ENCODE measurements at regions not wholly inside any gene's neighbourhood (a gene's known extent, or its start where the extent isn't known, plus 50 kb on each side); places are given as distances from the start of the nearest gene placed in this dataset.

DNA sequence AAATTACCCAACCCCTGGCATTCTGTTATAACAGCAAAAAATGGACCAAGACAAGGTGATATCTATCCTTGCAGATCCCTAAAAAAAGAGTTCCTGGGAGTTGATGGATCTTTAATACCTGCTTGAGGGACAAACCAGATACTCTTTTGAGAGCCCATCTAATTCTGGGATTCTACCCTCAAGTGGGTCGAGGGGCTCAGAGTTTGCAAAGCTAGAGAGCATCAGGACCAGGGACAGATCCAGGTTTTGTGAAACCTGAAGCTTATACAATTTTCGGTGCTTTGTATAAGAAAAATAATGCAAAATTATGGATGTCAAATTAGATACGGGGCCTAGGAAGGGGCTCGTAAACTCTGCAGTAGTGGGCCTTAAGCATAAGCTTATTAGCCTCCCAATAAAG, 130.5 kb upstream of the CRHR1 start:
- no peaks in the 10 kb centered on the region for H3K4me1 ChIP-seq (ENCODE audit: control insufficient read depth in 2 of 2, insufficient read depth in 1 of 2, low read depth in 1 of 2, low read length in 2 of 2)
- no peak overlapping the region for H2BK15ac ChIP-seq (ENCODE audit: low read length)
- no CpG with 5 or more reads among the region's 4 CpGs for WGBS, 2 donors (ENCODE audit: extremely low coverage in 2 of 2, insufficient read length in 2 of 2, insufficient replicate concordance in 1 of 2)
- H3K4me3 ChIP-seq (ENCODE audit: low read length in 2 of 2) = no peak overlapping the region
- no peak for DNase-seq (ENCODE audit: low spot score)
- no peaks in the 10 kb centered on the region for H3K9me3 ChIP-seq (replicated peaks in 1 of 2; ENCODE audit: control insufficient read depth in 2 of 2, insufficient read depth in 1 of 2, low read depth in 1 of 2, low read length in 2 of 2)
- no peak overlapping the region for H3K4ac ChIP-seq (ENCODE audit: low read length)
- H2BK5ac ChIP-seq (ENCODE audit: low read length) = no peak overlapping the region
- no peak overlapping the region for H4K8ac ChIP-seq (ENCODE audit: low read depth, low read length)
- no peak overlapping the region for H3K27ac ChIP-seq (replicated peaks; ENCODE audit: low read length)
- H3K23ac ChIP-seq (ENCODE audit: low read depth, low read length, poor library complexity) = no peak overlapping the region
- H3K27me3 ChIP-seq (ENCODE audit: control insufficient read depth in 3 of 3, insufficient read depth in 3 of 3, low read depth in 1 of 3, low read length in 3 of 3) = no peaks in the 10 kb centered on the region
- no peak overlapping the region for H2BK120ac ChIP-seq (ENCODE audit: low read depth, low read length)
- H2AFZ ChIP-seq (ENCODE audit: low read length) = no peak overlapping the region
- H3K18ac ChIP-seq (ENCODE audit: low read length) = no peak overlapping the region
- no peaks in the 10 kb centered on the region for H3K36me3 ChIP-seq (replicated peaks in 1 of 2; ENCODE audit: control insufficient read depth in 2 of 2, insufficient read depth in 2 of 2, low read length in 2 of 2)
- H3K79me1 ChIP-seq (ENCODE audit: low read depth, low read length) = no peaks in the 10 kb centered on the region
- no peak overlapping the region for H3K9ac ChIP-seq (ENCODE audit: low read depth, low read length, poor library complexity)
- no peak overlapping the region for H3K14ac ChIP-seq (ENCODE audit: low read length)
- H2BK12ac ChIP-seq (ENCODE audit: low read length) = no peak overlapping the region
- no peak overlapping the region for H3K4me2 ChIP-seq (ENCODE audit: insufficient read depth, low read length, poor library complexity, severe bottlenecking)
- H4K91ac ChIP-seq (ENCODE audit: low read depth, low read length, poor library complexity) = no peak overlapping the region
- H2AK5ac ChIP-seq (ENCODE audit: low read depth, low read length) = no peak overlapping the region

DNA sequence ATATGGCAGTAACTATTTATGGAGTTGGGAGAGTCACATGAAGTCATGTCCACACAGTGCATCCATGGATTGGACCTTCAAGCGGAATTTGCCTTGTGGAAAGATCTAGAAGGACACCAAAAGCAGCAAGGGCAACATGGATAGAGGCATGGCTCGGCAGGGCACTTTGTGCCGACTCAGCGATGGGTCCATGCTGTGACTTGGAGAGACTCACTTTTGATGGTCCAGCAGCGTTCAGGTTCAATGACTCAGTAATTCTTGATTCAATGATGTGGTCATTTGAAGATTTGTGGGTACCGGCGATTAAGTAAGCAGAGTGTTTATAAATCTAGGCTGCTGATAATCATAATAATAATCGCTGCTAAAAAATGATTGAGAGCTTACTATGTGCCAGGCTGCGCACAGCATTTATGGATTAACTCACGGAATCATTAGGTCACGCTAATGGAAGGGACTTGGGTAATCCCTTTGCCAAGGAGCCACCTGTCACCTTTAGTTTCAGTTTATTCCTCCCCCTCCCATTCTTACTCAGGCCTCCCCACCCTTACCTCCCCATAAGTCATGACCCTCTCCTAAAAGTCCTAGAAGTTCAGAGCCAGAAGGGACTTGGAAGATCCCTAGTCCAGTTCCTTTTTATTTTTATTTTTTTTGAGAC, 127.5 kb upstream of the CRHR1 start:
- no peak overlapping the region for H2AFZ ChIP-seq (ENCODE audit: low read length)
- no peak overlapping the region for H3K14ac ChIP-seq (ENCODE audit: low read length)
- no peaks in the 10 kb centered on the region for H3K36me3 ChIP-seq (replicated peaks in 1 of 2; ENCODE audit: control insufficient read depth in 2 of 2, insufficient read depth in 2 of 2, low read length in 2 of 2)
- H2AK5ac ChIP-seq (ENCODE audit: low read depth, low read length) = no peak overlapping the region
- H3K18ac ChIP-seq (ENCODE audit: low read length) = no peak overlapping the region
- no peaks in the 10 kb centered on the region for H3K4me1 ChIP-seq (ENCODE audit: control insufficient read depth in 2 of 2, insufficient read depth in 1 of 2, low read depth in 1 of 2, low read length in 2 of 2)
- no peak overlapping the region for H3K4me2 ChIP-seq (ENCODE audit: insufficient read depth, low read length, poor library complexity, severe bottlenecking)
- WGBS, 2 donors (ENCODE audit: extremely low coverage in 2 of 2, insufficient read length in 2 of 2, insufficient replicate concordance in 1 of 2) = no CpG with 5 or more reads among the region's 11 CpGs
- no peak overlapping the region for H4K91ac ChIP-seq (ENCODE audit: low read depth, low read length, poor library complexity)
- H2BK12ac ChIP-seq (ENCODE audit: low read length) = no peak overlapping the region
- H3K27ac ChIP-seq (replicated peaks; ENCODE audit: low read length) = no peak overlapping the region
- no peak overlapping the region for H2BK15ac ChIP-seq (ENCODE audit: low read length)
- H2BK5ac ChIP-seq (ENCODE audit: low read length) = no peak overlapping the region
- H3K79me1 ChIP-seq (ENCODE audit: low read depth, low read length) = no peaks in the 10 kb centered on the region
- no peak overlapping the region for H3K23ac ChIP-seq (ENCODE audit: low read depth, low read length, poor library complexity)
- peaks cover 0 to 4% (median 2%) of the 10 kb centered on the region in 3 experiments for H3K27me3 ChIP-seq (ENCODE audit: control insufficient read depth in 3 of 3, insufficient read depth in 3 of 3, low read depth in 1 of 3, low read length in 3 of 3)
- no peak for DNase-seq (ENCODE audit: low spot score)
- H3K9me3 ChIP-seq (replicated peaks in 1 of 2; ENCODE audit: control insufficient read depth in 2 of 2, insufficient read depth in 1 of 2, low read depth in 1 of 2, low read length in 2 of 2) = no peaks in the 10 kb centered on the region
- H2BK120ac ChIP-seq (ENCODE audit: low read depth, low read length) = no peak overlapping the region
- H3K9ac ChIP-seq (ENCODE audit: low read depth, low read length, poor library complexity) = no peak overlapping the region
- no peak overlapping the region for H4K8ac ChIP-seq (ENCODE audit: low read depth, low read length)
- H3K4ac ChIP-seq (ENCODE audit: low read length) = no peak overlapping the region
- no peak overlapping the region for H3K4me3 ChIP-seq (ENCODE audit: low read length in 2 of 2)

DNA sequence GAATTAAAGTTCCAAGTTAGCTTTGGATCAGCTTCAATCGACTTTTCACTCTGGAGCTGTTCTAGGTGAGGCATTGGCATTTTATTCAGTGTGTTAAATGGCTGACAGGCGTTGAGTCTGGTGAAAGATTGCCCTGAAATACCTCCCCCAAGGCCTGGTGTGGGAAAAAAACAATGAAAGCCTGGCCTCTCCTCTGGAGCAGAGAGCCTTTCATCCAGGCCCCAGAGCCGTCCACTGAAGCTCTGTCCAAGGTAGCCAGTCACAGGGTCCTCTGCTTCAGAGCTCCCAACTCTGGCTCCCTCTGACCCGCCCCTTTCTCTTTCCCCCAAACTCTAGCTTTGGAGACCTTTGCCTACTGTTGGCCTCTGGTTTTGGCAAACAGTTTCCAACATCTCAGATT, 123.6 kb upstream of the CRHR1 start:
- Histone ChIP-seq H3K4me1 (ENCODE audit: control insufficient read depth in 2 of 2, insufficient read depth in 1 of 2, low read depth in 1 of 2, low read length in 2 of 2) (no peaks in the 10 kb centered on the region), H3K4me3 (ENCODE audit: low read length in 2 of 2) (no peak overlapping the region), H2BK12ac (ENCODE audit: low read length) (no peak overlapping the region), H2BK120ac (ENCODE audit: low read depth, low read length) (no peak overlapping the region), H4K91ac (ENCODE audit: low read depth, low read length, poor library complexity) (no peak overlapping the region), H2AK5ac (ENCODE audit: low read depth, low read length) (no peak overlapping the region), H3K27me3 (ENCODE audit: control insufficient read depth in 3 of 3, insufficient read depth in 3 of 3, low read depth in 1 of 3, low read length in 3 of 3) (peaks cover 0 to 4% (median 2%) of the 10 kb centered on the region in 3 experiments), H3K14ac (ENCODE audit: low read length) (no peak overlapping the region), H2BK5ac (ENCODE audit: low read length) (no peak overlapping the region), H3K18ac (ENCODE audit: low read length) (no peak overlapping the region), H3K79me1 (ENCODE audit: low read depth, low read length) (no peaks in the 10 kb centered on the region), H2AFZ (ENCODE audit: low read length) (no peak overlapping the region), H3K27ac (replicated peaks; ENCODE audit: low read length) (no peak overlapping the region), H3K36me3 (replicated peaks in 1 of 2; ENCODE audit: control insufficient read depth in 2 of 2, insufficient read depth in 2 of 2, low read length in 2 of 2) (no peaks in the 10 kb centered on the region), H3K4me2 (ENCODE audit: insufficient read depth, low read length, poor library complexity, severe bottlenecking) (no peak overlapping the region), H3K4ac (ENCODE audit: low read length) (no peak overlapping the region), H3K23ac (ENCODE audit: low read depth, low read length, poor library complexity) (no peak overlapping the region), H3K9me3 (replicated peaks in 1 of 2; ENCODE audit: control insufficient read depth in 2 of 2, insufficient read depth in 1 of 2, low read depth in 1 of 2, low read length in 2 of 2) (no peaks in the 10 kb centered on the region), H3K9ac (ENCODE audit: low read depth, low read length, poor library complexity) (no peak overlapping the region), H4K8ac (ENCODE audit: low read depth, low read length) (no peak overlapping the region), H2BK15ac (ENCODE audit: low read length) (no peak overlapping the region)
- peak; percentile 33 for DNase-seq (ENCODE audit: low spot score)
- no CpG with 5 or more reads among the region's 4 CpGs for WGBS, 2 donors (ENCODE audit: extremely low coverage in 2 of 2, insufficient read length in 2 of 2, insufficient replicate concordance in 1 of 2)

DNA sequence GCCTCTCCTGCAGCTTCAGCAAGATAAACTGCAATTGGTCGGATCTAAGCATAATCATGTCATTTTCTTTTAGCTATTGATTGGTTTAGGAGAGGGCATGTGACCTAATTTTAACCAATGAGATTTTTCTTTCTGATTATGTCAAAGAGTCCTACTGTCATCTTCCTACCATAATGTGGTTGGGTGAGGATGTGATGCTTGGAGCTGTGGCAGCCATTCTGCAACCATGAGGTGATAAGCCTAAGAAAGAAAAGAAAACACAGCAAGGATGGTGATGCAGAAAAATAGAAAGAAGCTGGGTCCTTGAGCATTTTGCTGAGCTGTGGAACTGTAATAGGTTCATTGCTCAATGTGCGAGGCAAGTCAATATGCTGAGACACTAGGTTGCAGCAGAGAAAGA, 121.7 kb upstream of the CRHR1 start:
- no peak overlapping the region for H3K4ac ChIP-seq (ENCODE audit: low read length)
- no peak overlapping the region for H3K27ac ChIP-seq (replicated peaks; ENCODE audit: low read length)
- H3K27me3 ChIP-seq (ENCODE audit: control insufficient read depth in 3 of 3, insufficient read depth in 3 of 3, low read depth in 1 of 3, low read length in 3 of 3) = peaks cover 0 to 4% (median 4%) of the 10 kb centered on the region in 3 experiments
- H3K18ac ChIP-seq (ENCODE audit: low read length) = no peak overlapping the region
- no peaks in the 10 kb centered on the region for H3K79me1 ChIP-seq (ENCODE audit: low read depth, low read length)
- H2BK15ac ChIP-seq (ENCODE audit: low read length) = no peak overlapping the region
- H3K36me3 ChIP-seq (replicated peaks in 1 of 2; ENCODE audit: control insufficient read depth in 2 of 2, insufficient read depth in 2 of 2, low read length in 2 of 2) = no peaks in the 10 kb centered on the region
- no peaks in the 10 kb centered on the region for H3K9me3 ChIP-seq (replicated peaks in 1 of 2; ENCODE audit: control insufficient read depth in 2 of 2, insufficient read depth in 1 of 2, low read depth in 1 of 2, low read length in 2 of 2)
- no peak for DNase-seq (ENCODE audit: low spot score)
- H2BK120ac ChIP-seq (ENCODE audit: low read depth, low read length) = no peak overlapping the region
- H3K23ac ChIP-seq (ENCODE audit: low read depth, low read length, poor library complexity) = no peak overlapping the region
- no CpG with 5 or more reads among the region's 2 CpGs for WGBS, 2 donors (ENCODE audit: extremely low coverage in 2 of 2, insufficient read length in 2 of 2, insufficient replicate concordance in 1 of 2)
- no peak overlapping the region for H3K4me2 ChIP-seq (ENCODE audit: insufficient read depth, low read length, poor library complexity, severe bottlenecking)
- no peaks in the 10 kb centered on the region for H3K4me1 ChIP-seq (ENCODE audit: control insufficient read depth in 2 of 2, insufficient read depth in 1 of 2, low read depth in 1 of 2, low read length in 2 of 2)
- H2BK5ac ChIP-seq (ENCODE audit: low read length) = no peak overlapping the region
- H3K9ac ChIP-seq (ENCODE audit: low read depth, low read length, poor library complexity) = no peak overlapping the region
- no peak overlapping the region for H4K91ac ChIP-seq (ENCODE audit: low read depth, low read length, poor library complexity)
- no peak overlapping the region for H4K8ac ChIP-seq (ENCODE audit: low read depth, low read length)
- no peak overlapping the region for H2BK12ac ChIP-seq (ENCODE audit: low read length)
- H2AFZ ChIP-seq (ENCODE audit: low read length) = no peak overlapping the region
- no peak overlapping the region for H3K4me3 ChIP-seq (ENCODE audit: low read length in 2 of 2)
- no peak overlapping the region for H3K14ac ChIP-seq (ENCODE audit: low read length)
- no peak overlapping the region for H2AK5ac ChIP-seq (ENCODE audit: low read depth, low read length)
